Panc1 (cell line): ENCODE measurements at regions not wholly inside any gene's neighbourhood (a gene's known extent, or its start where the extent isn't known, plus 50 kb on each side); places are given as distances from the start of the nearest gene placed in this dataset.

Source experiments
- ATAC-seq: fragments of 200-7000 bp; cut with Tn5 transposase; 2 replicates; pipeline ENCODE4 v1.9.1; 2020; ENCODE audit warnings: mild to moderate bottlenecking, moderate library complexity
- BruUV-seq: library from RNA; stranded (reverse); fragments of 400-500 nt; replicated peaks from 2 replicates; lab custom pipeline; 2021; lab: Mats Ljungman, UMichigan
- CTCF ChIA-PET: fragments of 300-600 bp; sonication (Branson Sonifier 250); formaldehyde crosslinking; loops from one replicate; lab custom pipeline; 2022; ENCODE audit warnings: antibody characterized with exemption; lab: Charles Lee
- POLR2A ChIA-PET: fragments of 300-600 bp; sonication (Branson Sonifier 250); formaldehyde crosslinking; loops from one replicate; lab custom pipeline; 2022; ENCODE audit warnings: antibody characterized with exemption; lab: Charles Lee
- DNase-seq: peaks from one replicate; pipeline ENCODE4 v3.0.0-alpha.2; 2010; ENCODE audit warnings: low read depth, low spot score
- H3K27ac ChIP-seq: 2 replicates; pipeline ENCODE4 v1.5.1; 2011; ENCODE audit warnings: mild to moderate bottlenecking, low read length, inconsistent platforms
- H3K27me3 ChIP-seq: fragments of 200-500 bp; sonication (Bioruptor generic); 2 replicates; pipeline ENCODE4 v1.6.0; 2014; ENCODE audit warnings: low read length, inconsistent platforms; ENCODE audit not compliant: control insufficient read depth, insufficient read depth
- H3K36me3 ChIP-seq: fragments of 200-500 bp; sonication (Bioruptor generic); 2 replicates; pipeline ENCODE4 v1.5.1; 2014; ENCODE audit warnings: inconsistent platforms, mild to moderate bottlenecking, low read length, moderate library complexity; ENCODE audit not compliant: control insufficient read depth, insufficient read depth
- H3K4me1 ChIP-seq: 2 replicates; pipeline ENCODE4 v1.5.1; 2011; ENCODE audit warnings: inconsistent platforms, mild to moderate bottlenecking, low read length, moderate library complexity; ENCODE audit not compliant: control insufficient read depth, insufficient read depth
- H3K4me3 ChIP-seq, 2 experiments: 2 replicates each; pipeline ENCODE4 v1.5.1; 2011 to 2012; ENCODE audit warnings: low read depth in 2 of 2, low read length in 2 of 2, mild to moderate bottlenecking in 2 of 2, inconsistent platforms in 1 of 2, moderate library complexity in 1 of 2
- H3K9me3 ChIP-seq: fragments of 200-500 bp; sonication (Bioruptor generic); 2 replicates; pipeline ENCODE4 v1.5.1; 2014; ENCODE audit warnings: low read depth, mild to moderate bottlenecking, inconsistent platforms, low read length, moderate library complexity; ENCODE audit not compliant: control insufficient read depth, insufficient read depth
- POLR2AphosphoS5 ChIP-seq: IDR thresholded peaks from 2 replicates; pipeline ENCODE4 v1.6.1; 2012; ENCODE audit warnings: mild to moderate bottlenecking, low read depth, low read length, moderate library complexity
- SIN3A ChIP-seq: IDR thresholded peaks from 2 replicates; pipeline ENCODE4 v1.6.1; 2012; ENCODE audit warnings: low read depth, mild to moderate bottlenecking, low read length, moderate library complexity, borderline replicate concordance; ENCODE audit not compliant: insufficient read depth
- TCF7L2 ChIP-seq: IDR thresholded peaks from 2 replicates; pipeline ENCODE4 v1.6.1; 2011; ENCODE audit warnings: mild to moderate bottlenecking, low read depth, low read length, inconsistent platforms
- in situ Hi-C: cut with HindIII; loops from 2 replicates; pipeline ENCODE4 v1.10.0; 2016; ENCODE audit warnings: low sequenced_read_pairs, low pct_unique_long_range_greater_than_20kb
- intact Hi-C: fragments of 100-400 bp; cut with micrococcal nuclease; formaldehyde crosslinking; loops from one replicate; pipeline ENCODE4 v1.10.0; 2022; ENCODE audit not compliant: unreplicated experiment
- TF ChIP-seq, protein P1 (sequence below), 2 experiments: IDR thresholded peaks; 2 replicates each; pipeline ENCODE4 v1.6.1; 2011 to 2012; ENCODE audit warnings: low read depth in 2 of 2, control low read depth in 1 of 2, low read length in 1 of 2, mild to moderate bottlenecking in 1 of 2, moderate library complexity in 1 of 2; ENCODE audit not compliant: insufficient read depth in 1 of 2
- TF ChIP-seq, protein P2 (sequence below): fragments of 450-650 bp; IDR thresholded peaks from 2 replicates; pipeline ENCODE4 v1.5.1; 2017; ENCODE audit warnings: mild to moderate bottlenecking

DNA sequence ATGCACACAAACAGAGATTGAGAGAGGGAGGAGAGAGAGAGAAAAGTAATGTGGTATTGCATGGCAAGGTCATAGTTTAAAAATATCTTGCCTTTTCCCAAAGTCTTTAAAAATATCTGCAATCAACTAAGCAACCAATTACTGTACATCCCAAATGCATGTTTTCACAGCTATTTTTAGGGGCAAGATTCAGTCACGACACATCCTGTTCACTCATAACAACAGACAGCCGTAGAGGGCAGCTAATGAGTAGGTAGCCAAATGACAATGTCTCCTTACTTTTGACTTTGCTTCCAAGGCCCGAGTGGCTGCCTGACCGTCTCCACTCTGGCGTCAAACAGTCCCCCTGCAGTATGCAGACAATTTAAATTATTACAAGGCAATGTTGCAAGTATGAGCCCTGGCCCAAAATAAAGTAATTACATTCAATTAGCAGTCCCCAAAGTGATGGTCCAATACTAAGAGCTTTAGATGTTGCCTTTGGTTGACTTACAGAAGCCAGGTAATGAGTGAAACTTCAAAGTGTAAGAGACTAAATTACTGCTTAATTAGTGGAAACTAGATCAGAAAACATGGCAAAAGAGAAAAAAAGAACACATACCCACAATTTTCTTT lies 162.9 kb downstream of the MBL2 start:
- intact Hi-C loops, result no loop called here
- H3K4me1 ChIP-seq, result no peaks in the 10 kb centered on the region
- ChIA-PET POLR2A (interaction anchor here (0.6 kb wide), 1 partner anchor 850 kb away, joined by 3 read pairs; no protein-coding TSS in a partner anchor), CTCF (no interaction called here)
- H3K27ac ChIP-seq, result no peak overlapping the region
- no peak for DNase-seq
- no peak overlapping the region for H3K4me3 ChIP-seq
- H3K36me3 ChIP-seq, result no peaks in the 10 kb centered on the region
- TF ChIP-seq, protein P1, sequence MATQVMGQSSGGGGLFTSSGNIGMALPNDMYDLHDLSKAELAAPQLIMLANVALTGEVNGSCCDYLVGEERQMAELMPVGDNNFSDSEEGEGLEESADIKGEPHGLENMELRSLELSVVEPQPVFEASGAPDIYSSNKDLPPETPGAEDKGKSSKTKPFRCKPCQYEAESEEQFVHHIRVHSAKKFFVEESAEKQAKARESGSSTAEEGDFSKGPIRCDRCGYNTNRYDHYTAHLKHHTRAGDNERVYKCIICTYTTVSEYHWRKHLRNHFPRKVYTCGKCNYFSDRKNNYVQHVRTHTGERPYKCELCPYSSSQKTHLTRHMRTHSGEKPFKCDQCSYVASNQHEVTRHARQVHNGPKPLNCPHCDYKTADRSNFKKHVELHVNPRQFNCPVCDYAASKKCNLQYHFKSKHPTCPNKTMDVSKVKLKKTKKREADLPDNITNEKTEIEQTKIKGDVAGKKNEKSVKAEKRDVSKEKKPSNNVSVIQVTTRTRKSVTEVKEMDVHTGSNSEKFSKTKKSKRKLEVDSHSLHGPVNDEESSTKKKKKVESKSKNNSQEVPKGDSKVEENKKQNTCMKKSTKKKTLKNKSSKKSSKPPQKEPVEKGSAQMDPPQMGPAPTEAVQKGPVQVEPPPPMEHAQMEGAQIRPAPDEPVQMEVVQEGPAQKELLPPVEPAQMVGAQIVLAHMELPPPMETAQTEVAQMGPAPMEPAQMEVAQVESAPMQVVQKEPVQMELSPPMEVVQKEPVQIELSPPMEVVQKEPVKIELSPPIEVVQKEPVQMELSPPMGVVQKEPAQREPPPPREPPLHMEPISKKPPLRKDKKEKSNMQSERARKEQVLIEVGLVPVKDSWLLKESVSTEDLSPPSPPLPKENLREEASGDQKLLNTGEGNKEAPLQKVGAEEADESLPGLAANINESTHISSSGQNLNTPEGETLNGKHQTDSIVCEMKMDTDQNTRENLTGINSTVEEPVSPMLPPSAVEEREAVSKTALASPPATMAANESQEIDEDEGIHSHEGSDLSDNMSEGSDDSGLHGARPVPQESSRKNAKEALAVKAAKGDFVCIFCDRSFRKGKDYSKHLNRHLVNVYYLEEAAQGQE (IDR thresholded peaks at IDR 0.05; ENCODE audit: insufficient read depth in 1 of 2, low read depth in 2 of 2, low read length in 1 of 2), result no peak
- no peak for TF ChIP-seq SIN3A
- no peak for TF ChIP-seq POLR2AphosphoS5
- TF ChIP-seq, protein P2, sequence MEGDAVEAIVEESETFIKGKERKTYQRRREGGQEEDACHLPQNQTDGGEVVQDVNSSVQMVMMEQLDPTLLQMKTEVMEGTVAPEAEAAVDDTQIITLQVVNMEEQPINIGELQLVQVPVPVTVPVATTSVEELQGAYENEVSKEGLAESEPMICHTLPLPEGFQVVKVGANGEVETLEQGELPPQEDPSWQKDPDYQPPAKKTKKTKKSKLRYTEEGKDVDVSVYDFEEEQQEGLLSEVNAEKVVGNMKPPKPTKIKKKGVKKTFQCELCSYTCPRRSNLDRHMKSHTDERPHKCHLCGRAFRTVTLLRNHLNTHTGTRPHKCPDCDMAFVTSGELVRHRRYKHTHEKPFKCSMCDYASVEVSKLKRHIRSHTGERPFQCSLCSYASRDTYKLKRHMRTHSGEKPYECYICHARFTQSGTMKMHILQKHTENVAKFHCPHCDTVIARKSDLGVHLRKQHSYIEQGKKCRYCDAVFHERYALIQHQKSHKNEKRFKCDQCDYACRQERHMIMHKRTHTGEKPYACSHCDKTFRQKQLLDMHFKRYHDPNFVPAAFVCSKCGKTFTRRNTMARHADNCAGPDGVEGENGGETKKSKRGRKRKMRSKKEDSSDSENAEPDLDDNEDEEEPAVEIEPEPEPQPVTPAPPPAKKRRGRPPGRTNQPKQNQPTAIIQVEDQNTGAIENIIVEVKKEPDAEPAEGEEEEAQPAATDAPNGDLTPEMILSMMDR, result no peak
- no peak for TF ChIP-seq TCF7L2
- no peak for ATAC-seq
- in situ Hi-C loops, result no loop called here
- H3K9me3 ChIP-seq, result no peaks in the 10 kb centered on the region
- no TSS peak for BruUV-seq
- no peaks in the 10 kb centered on the region for H3K27me3 ChIP-seq

GRCh38 chr10:52615331-52615730 lies 157.3 kb downstream of the MBL2 start:
- Histone ChIP-seq H3K36me3 (no peaks in the 10 kb centered on the region), H3K27me3 (no peaks in the 10 kb centered on the region), H3K4me1 (no peaks in the 10 kb centered on the region), H3K9me3 (no peaks in the 10 kb centered on the region), H3K4me3 (no peak overlapping the region), H3K27ac (no peak overlapping the region)
- ATAC-seq (no peak), DNase-seq (no peak)
- TF ChIP-seq TCF7L2 (no peak), POLR2AphosphoS5 (no peak), SIN3A (no peak)
- TF ChIP-seq, protein P2, result no peak
- TF ChIP-seq, protein P1 (IDR thresholded peaks at IDR 0.05; ENCODE audit: insufficient read depth in 1 of 2, low read depth in 2 of 2, low read length in 1 of 2), result no peak
- BruUV-seq, result no TSS peak
- intact Hi-C loops, result no loop called here
- in situ Hi-C loops, result no loop called here
- CTCF ChIA-PET, result no interaction called here
- POLR2A ChIA-PET, result no interaction called here
